Mucosa of descending colon (tissue), 3 donors: ENCODE measurements at regions not wholly inside any gene's neighbourhood (a gene's known extent, or its start where the extent isn't known, plus 50 kb on each side); places are given as distances from the start of the nearest gene placed in this dataset.

Experiments
- ATAC-seq: fragments of 200-7000 bp; cut with Tn5 transposase; one replicate; pipeline ENCODE4 v1.9.1; 2020; ENCODE audit warnings: mild to moderate bottlenecking, moderate library complexity
- DNase-seq, 3 donors: peaks; one replicate each; pipeline ENCODE4 v3.0.0-alpha.2; 2020
- H3K36me3 ChIP-seq: fragments of 200-600 bp; one replicate; pipeline ENCODE4 v1.8.0; 2021; ENCODE audit warnings: low read depth, mild to moderate bottlenecking
- H3K4me1 ChIP-seq: fragments of 200-600 bp; one replicate; pipeline ENCODE4 v1.8.0; 2021; ENCODE audit warnings: low read depth, mild to moderate bottlenecking
- H3K4me3 ChIP-seq: fragments of 200-600 bp; one replicate; pipeline ENCODE4 v1.8.0; 2021; ENCODE audit warnings: mild to moderate bottlenecking
- H3K9me3 ChIP-seq: fragments of 200-600 bp; one replicate; pipeline ENCODE4 v1.8.0; 2021; ENCODE audit warnings: mild to moderate bottlenecking
- intact Hi-C, 2 donors: fragments of 100-400 bp; cut with DNase I in 1 of 2; cut with micrococcal nuclease in 1 of 2; formaldehyde crosslinking; loops; one replicate each; pipeline versions ENCODE4 v1.11.0 to v1.11.1; 2022; cut with DNase I, micrococcal nuclease
- TF ChIP-seq, protein P1 (sequence below): fragments of 200-600 bp; IDR thresholded peaks from one replicate; pipeline ENCODE4 v1.8.0; 2022; ENCODE audit warnings: antibody characterized with exemption, mild to moderate bottlenecking
- donor health status: DM: no; HTN: no; CAD: no; lungs with moderate emphysema.
- donor health status: DM: no; HTN: no; CAD: no.
- donor health status: DM: no; HTN: yes; CAD: no.

DNA sequence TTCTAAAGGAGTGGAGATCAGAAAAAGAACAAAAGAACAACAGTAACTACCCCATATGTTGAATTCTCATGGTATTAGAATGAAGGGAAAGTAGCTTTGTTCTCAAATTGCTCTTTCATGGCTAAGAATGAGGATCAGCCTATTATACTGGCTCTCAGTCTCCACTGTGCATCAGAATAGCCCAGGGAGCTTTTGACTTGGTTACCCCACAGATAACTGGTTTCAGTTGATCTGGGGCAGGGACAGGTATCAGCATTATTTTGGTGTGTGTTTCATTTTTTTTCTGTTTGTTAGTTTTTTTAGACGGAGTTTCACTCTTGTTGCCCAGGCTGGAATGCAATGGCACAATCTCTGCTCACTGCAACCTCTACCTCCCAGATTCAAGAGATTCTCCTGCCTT, 311.7 kb upstream of the TLE3 start:
- intact Hi-C loops: no loop called here
- no peak for DNase-seq

DNA sequence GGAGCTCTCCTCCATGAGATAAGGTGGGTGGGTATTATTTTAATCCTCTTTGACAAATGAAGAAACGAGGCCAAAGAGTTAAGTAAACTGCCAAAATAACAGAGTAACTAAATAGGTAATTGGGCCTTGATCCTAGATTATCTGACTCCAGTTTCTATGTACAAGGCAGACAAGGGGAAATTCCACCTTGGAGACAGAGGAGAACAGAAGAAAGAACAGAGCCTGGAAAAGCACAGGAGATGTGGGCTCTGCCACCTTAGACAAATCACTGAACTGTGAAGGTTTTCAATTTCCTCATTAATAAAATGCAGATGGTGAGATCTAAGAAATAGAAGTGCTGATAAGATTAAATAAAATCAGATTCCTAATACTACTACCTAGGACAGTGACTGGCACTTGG, 310.2 kb upstream of the TLE3 start:
- TF ChIP-seq, protein P1, sequence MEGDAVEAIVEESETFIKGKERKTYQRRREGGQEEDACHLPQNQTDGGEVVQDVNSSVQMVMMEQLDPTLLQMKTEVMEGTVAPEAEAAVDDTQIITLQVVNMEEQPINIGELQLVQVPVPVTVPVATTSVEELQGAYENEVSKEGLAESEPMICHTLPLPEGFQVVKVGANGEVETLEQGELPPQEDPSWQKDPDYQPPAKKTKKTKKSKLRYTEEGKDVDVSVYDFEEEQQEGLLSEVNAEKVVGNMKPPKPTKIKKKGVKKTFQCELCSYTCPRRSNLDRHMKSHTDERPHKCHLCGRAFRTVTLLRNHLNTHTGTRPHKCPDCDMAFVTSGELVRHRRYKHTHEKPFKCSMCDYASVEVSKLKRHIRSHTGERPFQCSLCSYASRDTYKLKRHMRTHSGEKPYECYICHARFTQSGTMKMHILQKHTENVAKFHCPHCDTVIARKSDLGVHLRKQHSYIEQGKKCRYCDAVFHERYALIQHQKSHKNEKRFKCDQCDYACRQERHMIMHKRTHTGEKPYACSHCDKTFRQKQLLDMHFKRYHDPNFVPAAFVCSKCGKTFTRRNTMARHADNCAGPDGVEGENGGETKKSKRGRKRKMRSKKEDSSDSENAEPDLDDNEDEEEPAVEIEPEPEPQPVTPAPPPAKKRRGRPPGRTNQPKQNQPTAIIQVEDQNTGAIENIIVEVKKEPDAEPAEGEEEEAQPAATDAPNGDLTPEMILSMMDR: no peak
- no peak for DNase-seq
- Histone ChIP-seq H3K36me3 (no peaks in the 10 kb centered on the region), H3K4me3 (no peak overlapping the region), H3K4me1 (no peaks in the 10 kb centered on the region), H3K9me3 (no peaks in the 10 kb centered on the region)
- ATAC-seq: no peak
- intact Hi-C loops: no loop called here

More for the DNA sequence above, 311.7 kb upstream of the TLE3 start:
- Histone ChIP-seq H3K4me3 (no peak overlapping the region), H3K36me3 (no peaks in the 10 kb centered on the region), H3K4me1 (peaks cover 4% of the 10 kb centered on the region), H3K9me3 (no peaks in the 10 kb centered on the region)
- TF ChIP-seq, protein P1: no peak
- ATAC-seq: no peak

DNA sequence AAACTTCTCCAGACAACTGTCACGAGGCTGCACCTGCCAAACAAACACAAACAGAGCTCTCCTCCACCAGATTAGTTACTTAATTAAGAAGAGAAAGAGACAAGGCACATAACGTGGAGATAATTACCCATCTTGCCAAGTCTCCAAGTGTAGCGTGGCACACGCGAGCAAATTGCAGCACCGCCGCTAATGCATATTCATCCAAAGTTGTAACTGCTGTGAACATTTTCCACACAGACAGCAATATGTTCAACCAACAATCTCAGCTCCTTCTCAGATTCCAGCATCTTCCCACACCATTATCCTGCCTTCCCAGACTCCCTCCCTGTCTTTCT, 309.6 kb upstream of the TLE3 start:
- intact Hi-C loops: no loop called here
- TF ChIP-seq, protein P1: no peak
- no peaks in the 10 kb centered on the region for H3K36me3 ChIP-seq
- no peaks in the 10 kb centered on the region for H3K9me3 ChIP-seq
- no peak overlapping the region for H3K4me3 ChIP-seq
- H3K4me1 ChIP-seq: no peaks in the 10 kb centered on the region
- no peak for ATAC-seq
- DNase-seq: no peak

DNA sequence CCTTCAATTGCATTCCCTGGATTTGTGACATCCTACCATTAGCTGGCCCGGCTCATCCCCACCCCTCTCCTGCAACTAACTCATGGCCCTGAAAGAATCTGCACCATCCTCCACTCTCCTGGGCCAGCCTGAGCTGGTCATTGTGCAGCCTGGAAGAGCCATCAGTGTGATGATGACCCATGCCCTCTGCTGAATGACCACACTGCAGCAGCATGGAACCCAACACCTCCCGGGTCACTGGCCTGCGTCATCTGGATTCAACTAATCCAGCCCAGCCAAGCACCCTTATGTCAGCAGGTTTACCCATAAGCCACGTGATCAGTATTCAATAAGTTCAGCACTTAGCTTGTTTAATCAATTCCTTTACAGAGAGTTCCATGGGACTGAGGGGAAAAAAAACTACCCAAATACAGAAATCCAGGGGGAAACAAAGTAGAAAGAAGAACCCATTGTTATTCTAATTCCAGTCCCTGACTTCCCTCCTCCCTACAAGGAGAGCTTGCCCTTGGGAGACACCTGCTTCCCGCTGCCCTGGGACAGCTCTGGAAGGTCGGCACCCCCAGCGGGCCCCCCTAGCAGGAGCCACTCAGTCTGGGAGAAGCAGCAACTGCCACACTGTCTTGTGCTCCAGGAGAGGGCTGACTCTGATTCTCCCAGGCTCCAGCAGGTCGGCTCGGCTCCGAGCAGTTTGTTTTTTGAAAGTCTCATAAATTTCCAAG, 309.1 kb upstream of the TLE3 start:
- intact Hi-C loops: no loop called here
- DNase-seq: no peak
- Histone ChIP-seq H3K4me3 (no peak overlapping the region), H3K36me3 (no peaks in the 10 kb centered on the region), H3K4me1 (no peaks in the 10 kb centered on the region), H3K9me3 (no peaks in the 10 kb centered on the region)
- TF ChIP-seq, protein P1: no peak
- no peak for ATAC-seq

DNA sequence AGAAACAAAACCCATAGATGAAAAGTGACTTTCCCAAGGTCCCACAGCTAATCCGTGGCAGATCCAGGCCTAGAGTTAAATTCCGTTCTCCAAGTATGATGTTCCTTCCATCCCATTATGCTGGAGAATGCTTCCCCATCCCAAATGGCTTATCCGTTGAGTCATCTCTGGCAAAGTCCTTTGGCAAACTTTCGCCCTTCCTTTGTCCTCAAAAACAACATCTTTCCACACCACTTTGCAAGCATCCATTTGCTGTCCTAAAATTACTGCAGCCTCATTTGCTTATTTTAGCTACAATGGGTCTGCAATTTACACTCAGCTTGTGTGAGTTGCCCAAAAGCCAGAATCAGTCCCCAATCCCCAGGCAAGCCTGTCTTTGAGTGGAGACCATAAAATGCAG, 304.0 kb upstream of the TLE3 start:
- TF ChIP-seq, protein P1: no peak
- Histone ChIP-seq H3K9me3 (no peaks in the 10 kb centered on the region), H3K4me3 (no peak overlapping the region), H3K36me3 (no peaks in the 10 kb centered on the region), H3K4me1 (no peaks in the 10 kb centered on the region)
- intact Hi-C loops: no loop called here
- DNase-seq (no peak), ATAC-seq (no peak)
